Upper lobe of left lung (tissue), 4 donors: ENCODE measurements at regions not wholly inside any gene's neighbourhood (a gene's known extent, or its start where the extent isn't known, plus 50 kb on each side); places are given as distances from the start of the nearest gene placed in this dataset.

Experiments
- EP300 ChIP-seq, 4 donors: sonication (generic); formaldehyde crosslinking; IDR thresholded peaks; one replicate each; pipeline ENCODE4 v1.5.1; 2017; ENCODE audit warnings: antibody characterized with exemption in 4 of 4, control low read depth in 2 of 4
- POLR2A ChIP-seq, 4 donors: fragments of 450-650 bp; IDR thresholded peaks; one replicate each; pipeline ENCODE4 v1.5.1; 2016 to 2017; ENCODE audit warnings: antibody characterized with exemption in 4 of 4, mild to moderate bottlenecking in 2 of 4
- POLR2AphosphoS5 ChIP-seq, 2 donors: sonication (generic); formaldehyde crosslinking; IDR thresholded peaks; one replicate each; pipeline ENCODE4 v1.5.1; 2017; ENCODE audit warnings: antibody characterized with exemption in 2 of 2
- TF ChIP-seq, protein P1 (sequence below), 6 experiments: fragments of 450-650 bp in 4 of 6; fragments of 200-600 bp in 2 of 6; sonication (generic) in 2 of 6; IDR thresholded peaks; one replicate each; pipeline ENCODE4 v1.5.1; 2016 to 2019; ENCODE audit warnings: antibody characterized with exemption in 6 of 6

DNA sequence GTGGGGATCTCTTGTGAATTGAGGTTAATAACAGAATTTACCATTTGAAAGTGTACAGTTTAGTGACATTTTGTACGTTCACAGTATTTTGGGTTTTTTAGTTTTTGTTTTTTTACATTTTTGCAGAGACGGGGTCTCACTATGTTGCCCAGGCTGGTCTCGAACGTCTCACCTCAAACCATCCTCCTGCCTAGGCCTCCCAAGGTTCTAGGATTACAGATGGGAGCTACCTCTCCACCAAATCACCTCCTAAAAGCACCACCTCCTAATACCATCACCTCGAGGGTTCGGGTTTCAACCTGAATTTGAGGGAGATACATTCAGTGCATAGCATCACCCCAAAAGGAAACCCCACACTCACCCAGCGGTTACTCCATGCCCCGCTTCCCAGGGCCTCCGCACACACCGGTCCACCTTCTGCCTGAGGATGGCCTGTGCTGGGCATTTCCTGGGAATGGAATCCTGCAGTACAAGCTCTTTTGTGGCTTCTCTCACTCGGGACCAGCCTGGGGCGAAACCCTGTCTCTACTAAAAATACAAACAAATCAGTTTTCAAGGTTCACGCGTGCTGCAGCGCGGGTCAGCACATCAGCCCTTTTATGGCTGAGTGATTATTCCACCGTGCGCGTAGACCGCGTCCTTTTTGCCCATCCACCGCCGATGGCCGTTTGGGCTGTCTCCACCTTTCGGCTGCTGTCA, 182.7 kb upstream of the CIBAR2 start:
- TF ChIP-seq, protein P1, sequence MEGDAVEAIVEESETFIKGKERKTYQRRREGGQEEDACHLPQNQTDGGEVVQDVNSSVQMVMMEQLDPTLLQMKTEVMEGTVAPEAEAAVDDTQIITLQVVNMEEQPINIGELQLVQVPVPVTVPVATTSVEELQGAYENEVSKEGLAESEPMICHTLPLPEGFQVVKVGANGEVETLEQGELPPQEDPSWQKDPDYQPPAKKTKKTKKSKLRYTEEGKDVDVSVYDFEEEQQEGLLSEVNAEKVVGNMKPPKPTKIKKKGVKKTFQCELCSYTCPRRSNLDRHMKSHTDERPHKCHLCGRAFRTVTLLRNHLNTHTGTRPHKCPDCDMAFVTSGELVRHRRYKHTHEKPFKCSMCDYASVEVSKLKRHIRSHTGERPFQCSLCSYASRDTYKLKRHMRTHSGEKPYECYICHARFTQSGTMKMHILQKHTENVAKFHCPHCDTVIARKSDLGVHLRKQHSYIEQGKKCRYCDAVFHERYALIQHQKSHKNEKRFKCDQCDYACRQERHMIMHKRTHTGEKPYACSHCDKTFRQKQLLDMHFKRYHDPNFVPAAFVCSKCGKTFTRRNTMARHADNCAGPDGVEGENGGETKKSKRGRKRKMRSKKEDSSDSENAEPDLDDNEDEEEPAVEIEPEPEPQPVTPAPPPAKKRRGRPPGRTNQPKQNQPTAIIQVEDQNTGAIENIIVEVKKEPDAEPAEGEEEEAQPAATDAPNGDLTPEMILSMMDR (IDR thresholded peaks at IDR 0.05), result no peak
- TF ChIP-seq POLR2AphosphoS5 (IDR thresholded peaks at IDR 0.05) (no peak), POLR2A (IDR thresholded peaks at IDR 0.05) (no peak), EP300 (IDR thresholded peaks at IDR 0.05) (no peak)
